ENCODE measurements at regions not wholly inside any gene's neighbourhood (a gene's known extent, or its start where the extent isn't known, plus 50 kb on each side); places are given as distances from the start of the nearest gene placed in this dataset.

GRCh38 chr5:21173526-21173925 is 1185.5 kb upstream of the CDH18 start:
- no peak for TF ChIP-seq CTCF (IDR thresholded peaks at IDR 0.05)
- TF ChIP-seq ZFX (IDR thresholded peaks at IDR 0.05; ENCODE audit: borderline replicate concordance): no peak
